GM12801 (cell line): ENCODE measurements at regions not wholly inside any gene's neighbourhood (a gene's known extent, or its start where the extent isn't known, plus 50 kb on each side); places are given as distances from the start of the nearest gene placed in this dataset.

Experiments
- TF ChIP-seq, protein P1 (sequence below): IDR thresholded peaks from one replicate; pipeline ENCODE4 v1.5.1; 2011; ENCODE audit warnings: control low read depth; ENCODE audit not compliant: insufficient read length; ENCODE audit errors: extremely low read depth

GRCh38 chr10:107740962-107741690 lies 576.6 kb upstream of the SORCS1 start:
- TF ChIP-seq, protein P1, sequence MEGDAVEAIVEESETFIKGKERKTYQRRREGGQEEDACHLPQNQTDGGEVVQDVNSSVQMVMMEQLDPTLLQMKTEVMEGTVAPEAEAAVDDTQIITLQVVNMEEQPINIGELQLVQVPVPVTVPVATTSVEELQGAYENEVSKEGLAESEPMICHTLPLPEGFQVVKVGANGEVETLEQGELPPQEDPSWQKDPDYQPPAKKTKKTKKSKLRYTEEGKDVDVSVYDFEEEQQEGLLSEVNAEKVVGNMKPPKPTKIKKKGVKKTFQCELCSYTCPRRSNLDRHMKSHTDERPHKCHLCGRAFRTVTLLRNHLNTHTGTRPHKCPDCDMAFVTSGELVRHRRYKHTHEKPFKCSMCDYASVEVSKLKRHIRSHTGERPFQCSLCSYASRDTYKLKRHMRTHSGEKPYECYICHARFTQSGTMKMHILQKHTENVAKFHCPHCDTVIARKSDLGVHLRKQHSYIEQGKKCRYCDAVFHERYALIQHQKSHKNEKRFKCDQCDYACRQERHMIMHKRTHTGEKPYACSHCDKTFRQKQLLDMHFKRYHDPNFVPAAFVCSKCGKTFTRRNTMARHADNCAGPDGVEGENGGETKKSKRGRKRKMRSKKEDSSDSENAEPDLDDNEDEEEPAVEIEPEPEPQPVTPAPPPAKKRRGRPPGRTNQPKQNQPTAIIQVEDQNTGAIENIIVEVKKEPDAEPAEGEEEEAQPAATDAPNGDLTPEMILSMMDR = no peak

DNA sequence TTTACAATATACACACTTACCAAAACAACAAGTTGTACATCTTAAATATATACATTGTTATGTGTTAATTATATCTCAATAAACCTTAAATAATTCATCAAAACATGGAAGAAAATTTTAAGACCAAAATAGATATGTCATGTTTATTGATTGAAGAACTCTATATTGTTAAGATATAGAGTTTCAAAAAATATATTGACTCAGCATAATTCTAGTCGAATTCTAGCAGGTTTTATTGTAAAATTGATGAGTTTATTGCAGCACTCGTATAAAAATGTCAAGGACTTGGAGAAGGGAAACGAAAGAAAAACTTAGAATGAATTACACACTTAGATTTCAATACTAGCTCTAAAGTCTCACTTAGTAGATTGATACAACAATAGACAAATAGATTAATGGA lies 575.4 kb upstream of the SORCS1 start:
- TF ChIP-seq, protein P1 = no peak

DNA sequence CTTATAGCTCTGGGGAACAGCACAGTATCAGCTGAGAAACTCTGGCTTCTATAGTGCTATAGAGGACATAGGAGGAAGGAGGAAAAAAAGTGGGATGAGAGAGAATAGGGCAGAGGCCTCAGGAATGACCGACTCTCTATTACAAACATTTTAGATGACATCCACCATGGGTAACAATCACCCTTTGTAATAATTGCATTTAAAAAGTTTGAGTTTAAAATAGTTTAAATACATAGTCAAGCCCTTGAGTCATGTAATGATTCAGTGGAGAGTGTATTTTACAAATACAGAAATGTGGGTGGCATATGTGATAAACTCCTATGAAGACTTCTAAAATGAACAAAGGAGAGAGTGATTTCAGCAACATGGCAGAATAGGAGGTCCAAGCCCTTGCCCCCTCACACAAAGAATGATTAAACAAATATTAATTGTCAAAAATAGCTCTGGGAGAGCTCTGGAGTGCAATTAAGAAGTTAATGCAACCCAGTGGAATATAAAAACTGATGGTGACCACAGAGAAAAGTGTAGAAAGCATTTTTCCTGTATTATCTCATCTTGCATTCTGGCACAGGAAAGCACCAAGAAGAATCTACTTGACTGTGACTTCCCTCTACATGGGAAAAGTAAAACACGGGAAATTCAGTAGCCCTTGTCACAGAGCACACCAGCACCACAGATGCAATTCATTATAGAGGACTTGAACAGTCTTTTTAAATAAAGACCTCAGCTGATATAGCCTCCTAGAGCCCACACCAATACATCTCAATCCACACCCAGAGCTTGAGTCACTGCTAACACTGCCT lies 569.0 kb upstream of the SORCS1 start:
- TF ChIP-seq, protein P1 = no peak

- TF ChIP-seq, protein P1 = no peak
Measured at GRCh38 chr10:107732045-107732444, 567.5 kb upstream of the SORCS1 start.

DNA sequence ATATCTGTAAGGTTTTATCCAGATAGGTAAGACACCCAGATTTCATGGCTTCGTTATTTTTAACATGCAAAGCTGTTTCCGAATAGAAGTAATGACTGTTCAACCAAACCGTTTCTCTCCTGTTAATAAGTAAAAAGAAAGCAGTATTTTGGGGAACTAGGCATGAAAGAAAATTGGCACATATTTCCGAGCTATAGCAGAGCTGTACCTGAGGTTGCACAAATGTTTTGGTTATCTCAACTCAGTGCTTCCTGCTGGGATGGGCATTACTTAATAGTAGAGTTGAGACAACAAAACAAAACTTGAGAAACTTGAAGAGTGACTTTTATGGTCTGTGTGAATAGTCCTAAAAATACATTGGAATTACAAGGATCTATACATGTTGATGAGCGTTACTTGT lies 564.3 kb upstream of the SORCS1 start:
- TF ChIP-seq, protein P1 = no peak

DNA sequence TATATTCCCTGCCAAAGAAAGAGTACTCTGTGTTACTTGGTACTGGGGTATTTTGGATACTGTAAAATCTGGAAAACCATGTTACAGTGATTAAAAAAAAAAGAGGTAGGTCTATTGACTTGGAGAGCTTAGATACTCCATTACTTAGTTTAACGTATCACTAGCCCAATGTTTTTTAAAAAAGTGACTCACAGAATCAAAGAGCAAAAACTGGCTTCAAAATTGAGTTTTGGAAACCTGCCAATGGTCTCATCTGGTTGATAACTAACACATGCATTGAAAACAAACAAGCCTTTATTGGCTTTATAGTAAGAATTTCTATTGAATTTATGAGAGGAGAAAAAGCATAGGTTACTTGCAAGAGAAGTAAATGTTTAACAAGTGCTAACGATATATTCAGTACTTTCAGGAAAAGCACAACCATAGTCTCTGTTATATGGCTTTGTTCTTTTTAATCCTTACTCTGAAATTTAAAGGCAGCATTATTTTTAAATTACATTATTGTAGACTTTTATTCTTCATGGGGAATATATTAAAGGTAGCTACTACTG lies 563.3 kb upstream of the SORCS1 start:
- TF ChIP-seq, protein P1 = no peak

GRCh38 chr10:107718864-107719263 lies 554.4 kb upstream of the SORCS1 start:
- TF ChIP-seq, protein P1 = no peak
